ENCODE measurements at regions not wholly inside any gene's neighbourhood (a gene's known extent, or its start where the extent isn't known, plus 50 kb on each side); places are given as distances from the start of the nearest gene placed in this dataset.

DNA sequence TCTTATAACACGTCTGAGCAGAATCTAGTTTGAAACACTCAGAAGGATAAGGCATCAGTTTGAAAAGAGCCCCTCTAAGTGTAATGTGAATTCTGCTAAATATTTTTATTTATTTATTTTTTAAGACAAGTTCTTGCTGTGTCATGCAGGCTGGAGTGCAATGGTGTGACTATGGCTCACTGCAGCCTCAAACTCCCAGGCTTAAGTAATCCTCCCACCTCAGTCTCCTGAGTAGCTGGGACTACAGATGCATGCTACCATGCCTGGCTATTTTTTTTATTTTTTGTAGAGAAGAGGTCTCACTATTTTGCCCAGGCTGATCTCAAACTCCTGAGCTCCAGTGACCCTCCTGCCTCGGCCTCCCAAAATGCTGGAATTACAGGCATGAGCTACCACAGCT, 225.9 kb upstream of the SEL1L start:
- no peak overlapping the region for H3K27ac ChIP-seq (ENCODE audit: low read depth, low read length, poor library complexity, severe bottlenecking)
- no peak overlapping the region for H2AFZ ChIP-seq (ENCODE audit: low read length)
- no peak overlapping the region for H3K4me2 ChIP-seq (ENCODE audit: low read length)
- H3K9me2 ChIP-seq (ENCODE audit: insufficient read depth, low read length): no peaks in the 10 kb centered on the region
- ChIA-PET POLR2A (no interaction called here), CTCF (ENCODE audit: unreplicated experiment) (no interaction called here)
- no TSS peak for BruUV-seq (replicated peaks)
- no peak overlapping the region for H3K4me3 ChIP-seq (ENCODE audit: low read depth, low read length, poor library complexity, severe bottlenecking)
- no peaks in the 10 kb centered on the region for H3K79me2 ChIP-seq (ENCODE audit: insufficient read depth, low read depth, low read length)
- H3K36me3 ChIP-seq (ENCODE audit: insufficient read depth, low read length): no peaks in the 10 kb centered on the region
- no peaks in the 10 kb centered on the region for H4K20me1 ChIP-seq (ENCODE audit: insufficient read depth, low read length)
- intact Hi-C loops (cut with micrococcal nuclease; ENCODE audit: unreplicated experiment): no loop called here
- no peak for DNase-seq (ENCODE audit: low spot score)
- no peaks in the 10 kb centered on the region for H3K4me1 ChIP-seq (ENCODE audit: insufficient read depth, low read length, poor library complexity, severe bottlenecking)
- no peak for TF ChIP-seq EZH2phosphoT487 (IDR thresholded peaks at IDR 0.05; ENCODE audit: borderline replicate concordance, low read depth, low read length)
- TF ChIP-seq, protein P1, sequence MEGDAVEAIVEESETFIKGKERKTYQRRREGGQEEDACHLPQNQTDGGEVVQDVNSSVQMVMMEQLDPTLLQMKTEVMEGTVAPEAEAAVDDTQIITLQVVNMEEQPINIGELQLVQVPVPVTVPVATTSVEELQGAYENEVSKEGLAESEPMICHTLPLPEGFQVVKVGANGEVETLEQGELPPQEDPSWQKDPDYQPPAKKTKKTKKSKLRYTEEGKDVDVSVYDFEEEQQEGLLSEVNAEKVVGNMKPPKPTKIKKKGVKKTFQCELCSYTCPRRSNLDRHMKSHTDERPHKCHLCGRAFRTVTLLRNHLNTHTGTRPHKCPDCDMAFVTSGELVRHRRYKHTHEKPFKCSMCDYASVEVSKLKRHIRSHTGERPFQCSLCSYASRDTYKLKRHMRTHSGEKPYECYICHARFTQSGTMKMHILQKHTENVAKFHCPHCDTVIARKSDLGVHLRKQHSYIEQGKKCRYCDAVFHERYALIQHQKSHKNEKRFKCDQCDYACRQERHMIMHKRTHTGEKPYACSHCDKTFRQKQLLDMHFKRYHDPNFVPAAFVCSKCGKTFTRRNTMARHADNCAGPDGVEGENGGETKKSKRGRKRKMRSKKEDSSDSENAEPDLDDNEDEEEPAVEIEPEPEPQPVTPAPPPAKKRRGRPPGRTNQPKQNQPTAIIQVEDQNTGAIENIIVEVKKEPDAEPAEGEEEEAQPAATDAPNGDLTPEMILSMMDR (conservative IDR thresholded peaks at IDR 0.05; ENCODE audit: low read length): no peak
- no peaks in the 10 kb centered on the region for H3K9me3 ChIP-seq (ENCODE audit: low read length)

DNA sequence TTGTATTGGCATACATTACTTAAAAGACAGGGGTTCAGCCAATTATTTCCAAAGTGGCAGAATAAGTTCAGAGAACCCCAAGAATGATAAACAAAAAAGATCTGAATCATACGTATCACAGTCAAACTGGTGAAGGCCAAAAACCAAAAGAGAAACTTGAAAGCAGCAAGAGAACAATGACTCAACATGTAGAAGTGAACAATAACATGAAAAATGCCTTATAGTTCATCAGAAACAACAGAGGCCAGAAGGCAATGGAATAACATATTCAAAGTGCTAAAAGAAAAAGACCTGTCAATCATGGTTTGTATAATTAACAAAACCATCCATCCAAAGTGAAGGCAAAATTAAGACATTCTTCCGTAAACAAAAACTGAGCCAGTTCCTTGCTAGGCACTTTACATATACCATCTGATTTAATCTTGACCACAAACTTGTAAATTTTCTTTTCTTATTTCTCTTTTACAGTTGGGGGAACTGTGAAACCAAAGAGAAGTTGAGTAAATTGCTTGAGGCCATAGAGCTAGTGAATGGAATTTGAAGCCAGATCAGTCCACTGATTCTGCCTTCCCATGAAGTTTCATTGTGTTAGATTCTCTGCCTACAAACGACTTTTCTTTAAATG, 232.1 kb upstream of the SEL1L start:
- H3K27ac ChIP-seq (ENCODE audit: low read depth, low read length, poor library complexity, severe bottlenecking): no peak overlapping the region

GRCh38 chr14:81766321-81766915, 232.8 kb upstream of the SEL1L start:
- POLR2A ChIA-PET: no interaction called here
- BruUV-seq (replicated peaks): no TSS peak
- DNase-seq (ENCODE audit: low spot score): no peak
- CTCF ChIA-PET (ENCODE audit: unreplicated experiment): no interaction called here
- no peak for TF ChIP-seq EZH2phosphoT487 (IDR thresholded peaks at IDR 0.05; ENCODE audit: borderline replicate concordance, low read depth, low read length)
- TF ChIP-seq, protein P1 (conservative IDR thresholded peaks at IDR 0.05; ENCODE audit: low read length): no peak
- intact Hi-C loops (cut with micrococcal nuclease; ENCODE audit: unreplicated experiment): no loop called here
- Histone ChIP-seq H2AFZ (ENCODE audit: low read length) (no peak overlapping the region), H3K36me3 (ENCODE audit: insufficient read depth, low read length) (no peaks in the 10 kb centered on the region), H4K20me1 (ENCODE audit: insufficient read depth, low read length) (no peaks in the 10 kb centered on the region), H3K4me2 (ENCODE audit: low read length) (no peak overlapping the region), H3K9me3 (ENCODE audit: low read length) (no peaks in the 10 kb centered on the region), H3K79me2 (ENCODE audit: insufficient read depth, low read depth, low read length) (no peaks in the 10 kb centered on the region), H3K4me1 (ENCODE audit: insufficient read depth, low read length, poor library complexity, severe bottlenecking) (no peaks in the 10 kb centered on the region), H3K9me2 (ENCODE audit: insufficient read depth, low read length) (no peaks in the 10 kb centered on the region), H3K4me3 (ENCODE audit: low read depth, low read length, poor library complexity, severe bottlenecking) (no peak overlapping the region), H3K27ac (ENCODE audit: low read depth, low read length, poor library complexity, severe bottlenecking) (no peak overlapping the region)

More for the DNA sequence above, 232.1 kb upstream of the SEL1L start:
- Histone ChIP-seq H2AFZ (ENCODE audit: low read length) (no peak overlapping the region), H3K79me2 (ENCODE audit: insufficient read depth, low read depth, low read length) (no peaks in the 10 kb centered on the region), H3K4me2 (ENCODE audit: low read length) (no peak overlapping the region), H3K4me1 (ENCODE audit: insufficient read depth, low read length, poor library complexity, severe bottlenecking) (no peaks in the 10 kb centered on the region), H3K4me3 (ENCODE audit: low read depth, low read length, poor library complexity, severe bottlenecking) (no peak overlapping the region), H3K9me3 (ENCODE audit: low read length) (no peaks in the 10 kb centered on the region), H3K9me2 (ENCODE audit: insufficient read depth, low read length) (no peaks in the 10 kb centered on the region), H4K20me1 (ENCODE audit: insufficient read depth, low read length) (no peaks in the 10 kb centered on the region), H3K36me3 (ENCODE audit: insufficient read depth, low read length) (no peaks in the 10 kb centered on the region)
- no TSS peak for BruUV-seq (replicated peaks)
- DNase-seq (ENCODE audit: low spot score): no peak
- ChIA-PET CTCF (ENCODE audit: unreplicated experiment) (no interaction called here), POLR2A (no interaction called here)
- TF ChIP-seq, protein P1 (conservative IDR thresholded peaks at IDR 0.05; ENCODE audit: low read length): no peak
- no peak for TF ChIP-seq EZH2phosphoT487 (IDR thresholded peaks at IDR 0.05; ENCODE audit: borderline replicate concordance, low read depth, low read length)
- intact Hi-C loops (cut with micrococcal nuclease; ENCODE audit: unreplicated experiment): no loop called here

All from OCI-LY7 (cell line).